GM04504 (cell line): ENCODE measurements at regions not wholly inside any gene's neighbourhood (a gene's known extent, or its start where the extent isn't known, plus 50 kb on each side); places are given as distances from the start of the nearest gene placed in this dataset.

Source experiments
- DNase-seq: peaks from one replicate; pipeline ENCODE4 v3.0.0-alpha.2; 2012; ENCODE audit warnings: low read depth

DNA sequence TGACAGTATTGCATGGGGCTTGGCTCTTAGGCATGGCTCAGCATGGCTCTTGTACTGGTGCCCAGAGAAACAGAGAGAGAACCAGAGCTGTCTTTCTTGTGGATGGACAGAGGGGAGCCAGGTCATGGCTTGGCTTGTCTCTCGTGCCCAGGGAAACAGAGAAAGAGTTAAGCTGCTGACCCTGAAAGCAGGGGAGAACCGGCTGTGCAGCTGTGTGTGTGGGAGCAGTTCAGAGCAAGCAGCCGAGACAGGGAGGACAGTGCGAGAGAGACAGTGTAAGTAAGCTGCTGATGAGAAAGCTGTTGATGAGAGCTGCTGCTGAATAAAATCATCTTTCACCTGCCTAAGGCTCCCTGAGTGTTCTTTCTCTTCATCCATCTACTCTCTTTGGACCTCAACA is 61.3 kb upstream of the DDHD1 start:
- DNase-seq = no peak

DNA sequence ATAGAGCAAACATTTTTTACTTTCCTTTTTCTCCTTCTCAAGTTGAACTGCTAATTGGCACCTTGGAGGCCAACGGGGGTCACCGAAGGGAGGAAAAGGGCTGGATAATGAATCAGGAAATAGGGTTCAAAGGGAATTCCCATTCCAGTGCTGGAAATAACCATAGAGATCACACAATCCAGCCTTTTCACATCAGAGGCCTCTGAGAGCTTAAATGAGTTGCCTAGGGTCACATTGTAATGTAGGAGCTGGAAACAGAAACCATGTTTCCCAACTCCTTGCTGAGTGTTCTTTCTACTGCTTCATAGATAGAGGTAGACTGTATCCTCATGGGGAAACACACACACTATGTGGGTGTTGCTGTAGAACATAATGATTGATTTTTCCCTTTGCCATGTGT is 60.6 kb upstream of the DDHD1 start:
- DNase-seq = no peak

DNA sequence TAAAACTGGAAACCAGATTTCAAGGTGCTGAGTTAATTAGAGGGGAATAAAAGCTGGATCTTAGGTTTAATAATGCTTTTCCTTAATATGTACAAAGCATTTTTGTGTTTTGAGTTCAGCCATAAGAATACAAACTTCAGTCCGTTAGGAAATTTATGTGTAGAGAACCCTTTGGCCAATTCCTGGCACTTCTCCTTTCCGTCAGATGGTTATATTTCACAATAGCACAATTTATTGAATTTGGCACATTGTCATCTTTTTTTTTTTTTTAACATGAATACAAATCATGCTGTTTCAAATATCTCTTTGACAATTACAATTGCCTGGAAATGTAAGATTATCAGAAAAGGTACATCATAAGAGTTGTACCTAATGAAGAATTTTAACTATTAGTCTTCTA is 56.2 kb upstream of the DDHD1 start:
- DNase-seq = no peak
